HG03103 (cell line): ENCODE measurements at regions not wholly inside any gene's neighbourhood (a gene's known extent, or its start where the extent isn't known, plus 50 kb on each side); places are given as distances from the start of the nearest gene placed in this dataset.
"Not testable (repeated sequence)": the region's sequence is repeated elsewhere in the genome, so short reads cannot be mapped to it uniquely, and the experiment has no call there.

Source experiments
- ATAC-seq: cut with Tn5 transposase; IDR thresholded peaks from one replicate; pipeline ENCODE4 v1.9.1; 2021; ENCODE audit warnings: low read depth; ENCODE audit not compliant: unreplicated experiment

- ATAC-seq, result no peak
These were observed 52.7 kb downstream of the COL6A6 start for GRCh38 chr3:130569461-130570365.

DNA sequence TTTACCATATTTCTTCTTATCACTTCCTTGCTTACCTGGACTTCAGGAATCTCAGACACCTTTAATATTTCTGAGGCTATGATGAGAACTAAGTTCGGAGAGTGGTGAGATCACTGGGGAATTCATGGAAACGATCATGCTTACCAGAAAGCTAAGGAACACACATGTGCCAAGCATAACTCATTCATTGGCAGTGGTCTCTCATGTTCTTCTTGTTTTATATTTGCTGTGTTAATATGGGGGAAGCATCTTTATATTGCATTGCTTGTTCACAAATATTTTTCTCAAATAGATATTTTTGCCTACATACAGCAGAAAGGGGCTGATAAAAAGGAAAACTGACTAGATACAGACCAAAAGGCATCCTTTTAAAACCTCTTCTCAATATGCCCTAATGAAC, 55.8 kb downstream of the COL6A6 start:
- ATAC-seq, result no peak

- no peak for ATAC-seq
These were observed 59.6 kb downstream of the COL6A6 start for GRCh38 chr3:130576375-130577266.

DNA sequence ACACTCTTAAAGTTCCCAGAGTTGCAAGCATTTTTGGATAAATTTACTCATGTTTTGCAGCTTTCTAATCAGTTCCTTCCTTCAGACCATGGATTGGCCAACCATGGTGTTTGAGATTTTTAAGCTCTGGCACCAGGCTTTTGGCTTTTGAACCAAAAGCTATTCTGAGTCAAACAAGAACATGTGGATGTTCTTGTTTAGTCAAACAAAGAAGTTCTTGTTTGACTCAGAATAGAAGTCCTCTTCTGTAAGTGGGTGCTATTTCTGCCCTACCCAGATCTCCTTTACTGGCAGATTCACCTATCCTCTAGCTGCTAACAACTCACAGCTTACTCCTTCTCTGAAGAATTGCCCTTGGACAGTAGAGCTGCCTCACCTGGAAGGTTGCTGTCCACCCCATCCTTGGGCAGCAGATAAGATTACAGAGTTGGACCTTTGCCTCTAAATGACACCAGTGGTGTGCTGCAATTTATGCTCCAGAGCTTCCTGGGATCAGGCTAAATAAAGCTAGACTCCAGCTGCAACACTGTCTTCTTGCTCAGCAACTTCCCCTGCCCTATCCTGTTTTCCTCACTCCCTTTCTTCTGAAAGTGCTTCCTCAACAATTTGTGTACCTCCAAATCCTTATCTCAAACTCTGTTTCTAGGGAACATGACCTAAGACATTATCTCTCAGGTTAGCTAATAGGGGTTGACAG, 65.6 kb downstream of the COL6A6 start:
- ATAC-seq, result peak; percentile 71

GRCh38 chr3:130594749-130595148, 77.8 kb downstream of the COL6A6 start:
- ATAC-seq, result not testable (repeated sequence)

- ATAC-seq, result no peak
These were observed 79.5 kb downstream of the COL6A6 start for GRCh38 chr3:130596484-130596883.

DNA sequence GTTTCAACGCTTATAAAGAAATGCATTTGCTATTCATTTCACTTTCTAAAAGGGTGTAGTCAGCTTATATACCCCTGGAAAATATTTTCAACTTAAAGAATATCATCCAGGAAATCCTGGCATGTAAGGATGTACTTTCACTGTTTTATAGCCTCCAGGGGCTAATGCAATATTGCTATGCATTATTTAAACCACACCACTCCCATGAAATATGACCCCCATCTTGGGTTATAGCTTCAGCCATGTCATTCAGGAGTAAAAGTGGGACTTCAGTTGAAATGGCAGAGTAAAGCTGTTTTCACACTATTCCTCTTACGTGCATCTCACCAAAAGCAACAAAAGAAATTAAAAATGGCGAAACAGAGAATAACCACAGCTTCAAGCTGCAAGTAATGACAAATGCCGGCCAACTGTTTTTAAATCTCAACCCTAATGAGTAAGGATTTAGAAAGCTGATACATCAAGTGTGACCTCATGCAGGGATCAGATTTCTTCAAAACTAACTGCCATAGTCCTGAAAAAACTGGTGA, 84.5 kb downstream of the COL6A6 start:
- ATAC-seq, result no peak

GRCh38 chr3:130604806-130605205, 87.8 kb downstream of the COL6A6 start:
- ATAC-seq, result no peak

DNA sequence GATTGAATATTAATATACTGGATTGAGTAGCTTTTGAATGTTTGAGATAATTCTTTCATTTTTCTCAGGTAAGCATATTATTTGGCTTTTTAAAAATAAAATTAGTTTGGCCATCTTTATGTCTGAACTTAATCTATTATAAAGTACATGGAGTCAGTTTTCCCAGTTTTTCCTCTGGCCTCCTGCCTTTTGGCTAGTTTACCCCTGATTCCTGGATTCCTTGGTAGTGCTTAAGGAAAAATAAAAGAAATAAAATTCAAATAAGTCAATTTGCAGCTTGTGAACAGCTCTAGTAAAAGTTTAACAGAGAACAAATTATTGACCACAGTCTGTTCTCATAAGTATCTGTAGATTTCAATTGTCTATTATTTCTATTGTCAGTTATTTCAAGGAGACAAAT, 89.4 kb downstream of the COL6A6 start:
- no peak for ATAC-seq

GRCh38 chr3:130607553-130608154, 90.7 kb downstream of the COL6A6 start:
- no peak for ATAC-seq

GRCh38 chr3:130609166-130609979, 92.4 kb downstream of the COL6A6 start:
- ATAC-seq, result no peak

DNA sequence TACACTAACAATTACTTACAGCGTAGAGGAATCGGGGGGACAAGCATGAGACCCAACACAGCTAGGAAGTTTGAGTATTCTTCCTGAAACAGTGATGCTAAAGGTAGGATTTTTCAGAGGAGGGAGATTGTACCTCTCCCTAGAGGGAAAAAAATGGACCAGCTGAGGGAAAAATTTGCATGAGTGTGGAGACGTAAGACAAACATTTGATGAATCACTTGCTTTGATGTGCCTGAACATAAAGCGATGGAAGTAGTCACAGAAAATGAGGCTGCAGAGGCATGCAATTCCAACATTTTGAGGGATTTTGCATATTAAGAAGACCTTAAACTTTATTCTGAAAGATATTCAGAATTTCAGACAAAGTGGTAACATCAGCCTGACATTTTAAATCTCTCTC, 102.2 kb downstream of the COL6A6 start:
- ATAC-seq, result no peak

DNA sequence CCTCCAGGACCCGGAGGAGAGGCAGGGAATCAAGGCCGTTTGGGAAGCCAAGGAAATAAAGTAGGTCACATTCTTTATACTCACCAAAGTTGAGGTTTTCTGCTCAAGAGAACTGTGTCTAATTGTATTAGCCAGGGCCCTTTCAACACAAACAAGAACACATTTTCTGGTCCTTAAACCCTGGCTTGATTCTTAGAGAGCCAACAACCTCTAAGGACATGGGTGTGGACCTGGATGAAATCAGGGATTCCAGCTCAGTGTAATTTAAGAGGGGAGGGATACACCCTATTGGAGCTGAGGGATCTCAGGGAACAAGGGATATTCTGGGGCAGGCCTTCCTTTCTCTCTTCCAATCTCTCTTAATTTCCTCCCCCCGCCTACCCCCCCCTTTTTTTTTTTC, 104.8 kb downstream of the COL6A6 start:
- ATAC-seq, result no peak

- ATAC-seq, result no peak
These were observed 109.1 kb downstream of the COL6A6 start for GRCh38 chr3:130626049-130626448.

GRCh38 chr3:130627143-130627855, 110.3 kb downstream of the COL6A6 start:
- no peak for ATAC-seq

DNA sequence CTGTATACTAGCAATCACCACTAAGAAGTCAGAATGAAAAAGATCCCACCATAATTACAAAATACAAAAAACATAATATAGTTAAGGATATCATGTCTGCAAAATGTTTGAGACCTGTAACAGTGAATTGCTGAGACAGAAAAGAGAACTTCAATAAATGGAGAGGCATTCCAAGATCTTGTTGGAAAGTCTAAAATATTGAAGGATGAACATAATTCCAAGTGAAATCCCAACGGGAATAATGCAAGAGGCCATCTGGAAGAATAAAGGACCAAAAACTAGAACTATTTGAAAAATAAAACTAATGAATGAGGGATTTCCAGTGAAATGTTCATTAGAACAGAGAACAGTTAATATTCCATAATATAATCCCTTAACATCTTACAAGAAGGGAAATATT, 110.9 kb downstream of the COL6A6 start:
- no peak for ATAC-seq
